Left hindlimb (tissue), 1 donor: ENCODE measurements at regions not wholly inside any gene's neighbourhood (a gene's known extent, or its start where the extent isn't known, plus 50 kb on each side); places are given as distances from the start of the nearest gene placed in this dataset.
"Not testable (repeated sequence)": the region's sequence is repeated elsewhere in the genome, so short reads cannot be mapped to it uniquely, and the experiment has no call there.

Experiments used
- DNase-seq: peaks from one replicate; pipeline ENCODE4 v3.0.0-alpha.2; 2018

DNA sequence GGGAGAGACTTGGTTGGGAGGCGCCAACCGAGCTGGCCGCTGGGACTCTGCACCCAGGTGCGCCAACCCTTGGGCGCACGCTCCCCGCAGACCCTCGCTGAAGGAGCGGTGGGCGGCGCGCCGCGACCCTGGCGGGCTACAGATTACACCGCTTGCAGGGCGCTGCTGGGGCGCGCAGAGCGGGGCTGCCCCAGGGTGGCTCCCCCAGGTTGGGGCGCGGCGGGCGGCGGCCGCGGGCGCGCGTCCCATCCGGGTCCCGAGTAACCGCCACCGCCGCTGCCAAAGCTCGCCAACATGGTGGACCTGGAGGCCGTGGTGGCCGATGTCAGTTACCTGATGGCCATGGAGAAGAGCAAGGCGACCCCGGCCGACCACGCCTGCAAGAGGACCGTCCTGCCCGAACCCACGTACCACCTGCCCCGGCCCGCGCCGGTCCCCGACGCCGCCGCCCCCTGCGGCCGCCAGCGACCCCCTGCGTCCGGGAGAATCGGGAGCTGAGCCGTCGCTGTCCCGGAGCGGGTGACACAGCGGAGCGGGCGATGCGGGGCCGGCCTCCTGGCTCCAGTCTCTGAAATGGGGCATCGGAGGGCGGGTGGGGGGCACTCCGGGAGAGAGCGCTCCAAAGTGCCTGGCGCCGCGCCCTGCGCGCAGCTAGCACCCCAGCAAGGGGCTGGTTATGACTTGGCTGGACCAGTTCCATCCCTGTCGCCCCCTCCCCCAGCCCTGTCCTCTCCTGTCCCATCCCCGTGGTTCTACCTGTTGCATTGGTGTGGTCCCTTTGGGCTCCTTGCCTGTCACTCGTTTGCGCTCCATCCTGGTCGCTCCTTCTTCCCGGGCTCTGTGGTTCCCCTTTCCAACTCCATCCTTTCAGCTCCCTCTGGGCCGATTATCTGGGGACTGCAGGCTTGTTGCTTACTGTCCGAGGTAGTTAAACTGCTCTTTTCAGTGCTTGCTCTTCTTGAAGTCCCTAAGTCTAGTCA lies 143.3 kb upstream of the GRK3 start:
- no peak for DNase-seq

GRCh38 chr22:25426530-25427308 lies 137.8 kb upstream of the GRK3 start:
- peak; percentile 49 for DNase-seq

- not testable (repeated sequence) for DNase-seq
These were observed 132.7 kb upstream of the GRK3 start for GRCh38 chr22:25431637-25432342.

DNA sequence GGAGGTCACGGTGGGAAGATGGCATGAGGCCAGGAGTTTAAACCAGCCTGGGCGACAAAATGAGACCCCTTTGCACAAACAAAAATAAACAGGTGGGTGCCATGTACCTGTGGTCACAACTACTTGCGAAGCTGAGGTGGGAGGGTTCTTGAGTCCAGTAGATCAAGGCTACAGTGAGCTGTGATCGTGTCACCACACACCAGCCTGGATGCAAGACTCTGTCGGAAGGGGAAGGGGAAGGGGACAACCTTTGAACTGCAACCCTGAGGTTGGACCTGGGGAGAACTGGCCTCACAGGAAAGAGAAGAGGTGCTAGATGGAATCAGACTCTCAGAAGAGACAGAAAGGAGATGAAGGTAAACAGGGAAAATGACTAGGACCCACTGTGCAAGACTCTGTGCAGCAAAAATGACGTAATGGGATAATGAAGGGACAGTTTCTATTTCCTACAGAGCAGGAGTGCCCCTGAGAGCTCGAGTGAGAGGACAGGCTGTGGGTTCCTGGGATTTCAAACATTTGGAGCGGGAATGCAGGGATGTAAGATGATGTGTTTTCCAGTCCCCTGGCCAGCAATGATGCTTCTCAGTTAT lies 131.0 kb upstream of the GRK3 start:
- not testable (repeated sequence) for DNase-seq

DNA sequence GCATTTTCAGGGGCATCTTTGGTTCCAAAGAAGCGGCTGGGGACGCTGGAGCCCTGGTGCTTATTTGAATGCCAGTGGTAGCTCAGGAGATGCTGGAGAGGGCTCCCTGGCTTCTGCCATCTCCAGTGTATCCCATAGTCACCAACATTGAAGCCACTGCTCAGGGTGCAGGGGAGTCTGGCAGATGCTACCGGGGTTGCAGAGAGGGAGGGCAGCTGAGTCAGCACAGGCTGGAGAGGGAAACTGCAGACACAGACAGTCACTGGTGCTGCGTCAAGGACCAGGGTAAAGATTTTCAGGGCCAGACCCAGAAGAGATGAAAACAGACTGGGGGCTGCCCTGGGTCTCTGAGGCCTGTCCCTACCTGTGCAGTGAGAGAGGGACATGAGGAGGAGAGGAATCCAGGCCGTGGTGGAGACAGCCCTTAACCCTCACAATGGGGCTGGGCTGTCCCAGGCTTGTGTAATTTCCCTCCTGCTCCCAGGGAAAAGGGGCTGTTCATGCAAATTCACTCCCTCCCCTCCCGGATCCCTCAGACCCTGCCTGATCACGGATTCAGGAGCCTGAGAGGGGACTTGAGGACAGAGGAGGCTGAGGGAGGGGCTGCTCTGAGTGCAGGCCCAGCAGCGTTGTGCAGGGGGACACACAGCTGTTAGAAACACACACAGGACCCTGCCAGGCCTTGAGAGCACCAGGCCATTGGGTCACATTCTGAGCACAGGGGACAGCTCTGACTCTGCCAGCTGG lies 126.9 kb upstream of the GRK3 start:
- DNase-seq: no peak

- DNase-seq: peak; percentile 46
These were observed 117.3 kb upstream of the GRK3 start for GRCh38 chr22:25447067-25447685.

- DNase-seq: peak; percentile 89
These were observed 116.6 kb upstream of the GRK3 start for GRCh38 chr22:25447686-25448434.

- no peak for DNase-seq
These were observed 115.9 kb upstream of the GRK3 start for GRCh38 chr22:25448435-25449051.

- no peak for DNase-seq
These were observed 114.6 kb upstream of the GRK3 start for GRCh38 chr22:25449781-25450317.

GRCh38 chr22:25451480-25452114 lies 112.9 kb upstream of the GRK3 start:
- DNase-seq: no peak

DNA sequence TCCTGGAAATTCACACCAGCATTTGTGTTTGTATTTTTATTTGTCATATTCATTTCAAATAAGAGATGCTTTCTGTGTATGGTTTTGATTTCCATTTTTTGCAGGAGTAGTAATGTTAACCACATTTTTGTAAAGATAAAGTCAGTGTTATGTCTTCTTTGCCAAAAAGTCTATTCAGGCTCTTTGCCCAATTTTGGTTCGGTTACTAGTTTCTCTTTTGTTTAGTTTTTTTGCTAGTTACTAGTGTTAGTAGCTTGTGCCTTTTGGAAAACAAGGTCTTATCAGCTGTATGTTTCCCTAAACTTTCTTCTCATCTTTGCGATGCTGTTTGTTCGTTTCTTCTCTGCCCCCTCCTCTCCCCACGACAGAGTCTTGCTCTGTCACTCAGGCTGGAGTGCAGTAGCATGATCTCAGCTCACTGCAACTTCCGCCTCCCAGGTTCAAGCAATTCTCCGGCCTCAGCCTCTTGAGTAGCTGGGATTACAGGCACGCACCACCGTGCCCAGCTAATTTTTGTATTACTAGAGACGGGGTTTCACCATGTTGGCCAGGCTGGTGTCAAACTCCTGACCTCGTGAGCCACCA lies 112.3 kb upstream of the GRK3 start:
- no peak for DNase-seq

DNA sequence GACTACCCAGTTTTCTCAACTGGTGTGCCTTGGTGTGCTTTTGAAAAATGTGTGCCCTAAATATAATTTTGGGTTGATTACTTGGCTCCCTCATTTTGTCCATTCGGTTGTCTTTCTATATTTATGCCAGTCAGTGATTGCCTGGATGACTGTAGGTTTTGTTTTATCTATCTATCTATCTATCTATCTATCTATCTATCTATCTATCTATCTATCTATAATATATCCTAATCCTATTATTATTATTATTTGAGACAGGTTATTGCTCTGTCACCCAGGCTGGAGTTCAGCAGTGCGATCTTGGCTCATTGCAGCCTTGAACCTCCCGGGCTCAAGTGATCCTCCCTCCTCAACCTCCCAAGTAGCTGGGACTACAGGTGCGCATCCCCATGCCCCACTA lies 111.4 kb upstream of the GRK3 start:
- no peak for DNase-seq

DNA sequence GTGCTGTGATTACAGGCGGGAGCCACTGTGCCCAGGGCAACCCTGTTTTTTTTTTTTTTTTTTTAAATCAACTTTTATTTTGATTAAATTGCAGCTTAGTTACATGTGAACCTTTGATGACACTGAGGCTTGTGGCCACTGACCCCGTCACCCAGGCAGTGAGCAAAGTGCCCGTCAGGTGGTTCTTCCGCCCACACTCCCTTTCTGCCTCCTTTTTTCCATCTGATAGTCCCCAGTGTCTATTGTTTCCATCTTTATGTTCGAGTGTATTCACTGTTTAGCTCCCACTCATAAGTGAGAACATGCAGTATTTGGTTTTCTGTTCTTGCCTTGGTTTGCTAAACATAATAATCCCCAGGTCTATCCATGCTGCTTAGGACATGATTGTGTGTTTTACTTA lies 110.9 kb upstream of the GRK3 start:
- no peak for DNase-seq

DNA sequence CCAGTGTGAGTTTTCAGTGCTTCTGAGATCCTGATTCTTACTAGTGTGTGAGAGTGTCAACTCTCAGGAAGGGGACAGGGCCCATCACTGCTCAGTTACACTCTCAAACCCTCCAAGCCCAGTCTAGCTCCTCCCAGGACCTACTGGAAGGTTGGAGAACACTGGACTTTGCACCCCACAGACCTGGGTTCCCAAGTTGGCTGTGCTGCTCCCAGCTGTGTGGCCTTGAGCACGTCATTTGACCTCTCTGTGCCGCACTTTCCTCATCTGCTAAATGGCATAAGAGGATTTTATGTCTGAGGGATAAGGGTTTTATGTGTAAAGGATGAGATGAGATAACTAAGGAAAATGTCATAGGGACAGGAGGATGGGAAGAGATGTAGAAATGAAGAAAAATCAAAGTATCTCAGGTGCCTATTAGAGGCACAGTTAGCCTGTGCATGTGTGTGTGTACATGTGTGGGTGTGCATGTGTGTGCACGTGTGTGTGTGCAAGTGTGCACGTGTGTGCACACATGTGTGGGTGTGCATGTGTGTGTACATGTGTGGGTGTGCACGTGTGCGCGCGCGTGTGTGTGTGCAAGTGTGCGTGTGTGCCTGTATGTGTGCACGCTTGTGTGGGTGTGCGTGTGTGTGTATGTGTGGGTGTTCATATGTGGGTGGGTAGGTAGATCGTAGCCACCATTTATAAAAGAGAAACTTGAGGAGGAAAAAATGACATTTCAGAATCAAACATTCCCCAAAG lies 108.0 kb upstream of the GRK3 start:
- DNase-seq: not testable (repeated sequence)

DNA sequence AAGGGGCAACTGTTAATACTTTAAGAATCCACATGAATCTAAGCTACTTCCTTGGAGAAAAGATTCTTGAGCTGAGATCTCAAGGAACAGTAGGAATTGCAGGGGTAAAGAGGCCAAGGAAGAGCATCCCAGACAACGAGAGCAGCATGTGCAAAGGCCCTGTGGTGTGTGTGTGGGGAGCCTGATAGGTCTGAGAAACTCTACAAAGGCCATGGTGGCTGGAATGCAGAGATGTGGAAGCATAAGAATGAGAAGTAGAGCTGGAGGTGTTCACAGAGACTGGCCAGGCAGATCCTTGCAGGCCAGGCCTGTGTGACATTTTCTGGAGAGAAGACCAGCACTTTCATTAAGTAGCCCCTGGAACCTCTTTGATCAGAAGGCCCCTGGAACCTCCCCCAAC lies 105.8 kb upstream of the GRK3 start:
- not testable (repeated sequence) for DNase-seq

- DNase-seq: not testable (repeated sequence)
These were observed 103.8 kb upstream of the GRK3 start for GRCh38 chr22:25460682-25461081.

DNA sequence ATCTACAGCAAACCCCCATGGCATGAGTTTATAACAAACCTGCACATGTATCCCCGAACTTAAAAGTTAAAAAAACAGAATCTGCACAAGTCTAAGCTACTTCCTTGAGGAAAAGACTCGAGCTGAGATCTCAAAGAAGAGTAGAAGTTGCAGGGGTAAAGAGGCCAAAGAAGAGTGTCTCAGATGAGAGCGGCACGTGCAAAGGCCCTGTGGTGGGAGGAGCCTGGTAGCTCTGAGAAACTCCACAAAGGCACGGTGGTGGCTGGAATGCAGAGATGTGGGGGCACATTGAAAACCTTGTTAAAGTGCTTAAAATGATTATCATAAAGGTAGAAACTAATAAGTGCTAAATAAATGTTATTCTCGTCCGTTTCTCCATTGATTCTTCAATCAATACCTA lies 103.2 kb upstream of the GRK3 start:
- no peak for DNase-seq
